Stimulated activated CD8-positive, alpha-beta memory T cell treated with anti-CD3 and anti-CD28 coated beads, Interleukin-15, amount 100 ng/mL, for 48 hours (primary cell): ENCODE measurements at regions not wholly inside any gene's neighbourhood (a gene's known extent, or its start where the extent isn't known, plus 50 kb on each side); places are given as distances from the start of the nearest gene placed in this dataset.
"Not testable (repeated sequence)": the region's sequence is repeated elsewhere in the genome, so short reads cannot be mapped to it uniquely, and the experiment has no call there.

Experiments
- DNase-seq, 2 donors: peaks; one replicate each; pipeline ENCODE4 v3.0.0-alpha.2; 2020; ENCODE audit warnings: low read depth in 2 of 2

DNA sequence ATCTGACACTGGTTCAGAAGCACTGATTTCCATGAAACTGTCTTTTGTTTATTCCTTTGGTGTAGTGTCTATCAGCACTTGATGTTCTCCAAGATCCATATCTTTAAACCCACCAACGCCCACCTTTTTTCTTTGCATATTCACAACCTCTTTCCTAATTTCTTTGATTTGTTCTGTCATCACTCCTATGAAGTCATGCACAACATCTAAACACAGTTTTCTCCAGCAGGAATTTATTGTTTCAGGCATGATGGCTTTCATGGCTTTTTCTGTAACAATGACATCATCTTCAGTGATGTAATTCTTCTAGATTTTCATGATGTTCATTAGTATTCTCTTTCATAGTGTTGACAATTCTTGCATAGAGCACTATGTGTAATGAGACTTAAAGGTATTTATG, 219.6 kb upstream of the POU1F1 start:
- no peak for DNase-seq

DNA sequence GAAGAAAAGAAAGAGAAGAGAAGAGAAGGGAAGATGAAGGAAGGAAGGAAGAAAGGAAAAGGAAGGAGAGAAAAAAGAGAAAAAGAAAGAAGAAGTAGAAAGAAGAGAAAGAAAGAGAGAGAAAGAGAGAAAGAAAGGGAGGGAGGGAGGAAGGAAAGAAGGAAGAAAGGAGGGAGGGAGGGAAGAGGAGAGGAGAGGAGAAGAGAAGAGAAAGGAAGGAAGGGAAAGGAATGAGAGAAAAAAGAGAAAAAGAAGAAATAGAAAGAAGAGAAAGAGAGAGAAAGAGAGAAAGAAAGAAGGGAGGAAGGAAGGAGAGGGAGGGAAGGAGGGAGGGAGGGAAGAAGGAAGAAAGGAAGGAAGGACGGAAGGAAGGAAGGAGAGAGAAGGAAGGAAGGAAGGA, 217.9 kb upstream of the POU1F1 start:
- no peak for DNase-seq

DNA sequence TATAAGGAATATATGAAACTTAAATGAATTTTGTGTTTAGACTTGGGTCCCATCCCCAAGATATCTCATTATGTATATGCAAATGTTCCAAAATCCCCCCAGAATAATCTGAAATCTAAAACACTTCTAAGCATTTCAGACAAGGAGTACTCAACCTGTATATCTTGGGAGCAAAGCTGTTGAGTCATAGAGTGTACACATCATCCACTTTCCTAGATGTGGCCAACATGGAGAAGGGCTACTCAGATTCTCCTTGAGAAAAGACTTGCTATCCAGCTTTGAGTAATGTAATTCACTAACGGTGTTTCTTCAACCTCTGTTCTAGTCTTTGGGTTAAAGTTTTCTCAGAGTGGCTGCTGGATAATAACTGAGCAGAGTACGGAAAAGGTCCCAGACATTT, 215.5 kb upstream of the POU1F1 start:
- DNase-seq: no peak

DNA sequence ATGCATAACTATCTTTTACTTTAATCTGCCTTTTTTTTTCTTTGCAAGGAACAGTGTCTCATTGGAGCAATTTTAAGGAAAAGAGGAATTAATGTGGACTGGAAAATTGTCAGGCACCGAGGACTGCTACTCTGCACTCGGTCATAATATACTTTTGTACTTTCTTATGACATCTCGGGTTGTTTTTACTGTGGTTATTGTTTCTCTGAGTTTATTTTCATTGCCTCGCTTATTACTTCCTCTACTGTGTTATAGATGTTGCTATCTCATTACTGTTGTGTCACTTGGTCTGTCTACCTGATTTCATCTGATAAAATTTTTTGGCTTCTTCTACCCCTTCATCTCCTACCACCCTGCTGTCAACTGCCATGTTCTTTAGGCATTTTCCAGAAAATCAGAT, 213.5 kb upstream of the POU1F1 start:
- no peak for DNase-seq

DNA sequence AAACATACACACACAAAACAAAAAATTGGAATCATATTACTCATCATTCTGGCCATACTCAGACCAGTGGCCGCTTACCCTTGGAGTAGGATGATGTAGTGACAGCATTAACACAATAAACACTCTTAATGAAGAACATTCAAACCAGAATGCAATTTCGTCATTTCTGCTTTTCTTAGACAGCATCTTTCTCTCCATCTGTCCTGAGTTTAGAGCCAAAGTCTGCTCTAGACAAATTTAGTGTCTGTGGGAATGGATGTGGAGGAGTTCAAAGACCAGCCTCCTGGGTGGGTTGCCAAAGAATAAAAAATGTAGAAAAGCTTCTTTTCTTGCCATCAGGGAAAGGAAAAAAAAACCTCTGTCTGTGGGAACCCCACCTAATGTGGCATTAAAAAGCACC, 212.4 kb upstream of the POU1F1 start:
- no peak for DNase-seq

DNA sequence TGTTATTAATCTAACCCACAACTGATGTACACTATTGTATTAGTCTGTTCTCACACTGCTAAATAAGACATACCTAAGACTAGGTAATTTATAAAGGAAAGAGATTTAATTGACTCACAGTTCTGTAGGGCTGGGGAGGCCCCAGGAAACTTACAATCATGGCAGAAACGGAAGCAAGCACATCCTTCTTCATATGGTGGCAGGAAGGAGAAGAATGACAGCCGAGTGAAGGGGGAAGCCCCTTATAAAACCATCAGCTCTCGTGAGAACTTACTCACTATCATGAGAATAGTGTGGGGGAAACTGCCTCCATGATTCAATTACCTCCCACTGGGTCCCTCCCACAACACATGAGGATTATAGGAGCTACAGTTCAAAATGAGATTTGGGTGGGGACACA, 210.3 kb upstream of the POU1F1 start:
- not testable (repeated sequence) for DNase-seq

DNA sequence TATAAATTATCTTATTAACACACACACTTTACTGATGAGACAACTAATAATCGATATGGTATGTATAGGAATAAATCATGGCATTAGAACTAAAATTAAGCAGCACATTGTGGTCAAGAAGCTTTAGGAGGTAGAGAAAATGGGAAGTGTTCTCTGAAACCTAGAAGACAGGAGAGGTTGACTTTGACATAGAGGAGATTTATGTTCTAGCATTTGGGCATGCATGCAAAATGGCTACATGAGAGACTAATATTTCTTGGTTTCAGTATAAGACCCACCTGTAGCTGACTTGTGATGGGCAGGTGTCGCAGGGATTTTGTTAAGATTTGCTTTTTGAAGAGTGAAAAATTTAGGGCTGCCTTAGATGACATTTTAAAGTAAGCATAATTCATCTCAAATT, 209.7 kb upstream of the POU1F1 start:
- no peak for DNase-seq

DNA sequence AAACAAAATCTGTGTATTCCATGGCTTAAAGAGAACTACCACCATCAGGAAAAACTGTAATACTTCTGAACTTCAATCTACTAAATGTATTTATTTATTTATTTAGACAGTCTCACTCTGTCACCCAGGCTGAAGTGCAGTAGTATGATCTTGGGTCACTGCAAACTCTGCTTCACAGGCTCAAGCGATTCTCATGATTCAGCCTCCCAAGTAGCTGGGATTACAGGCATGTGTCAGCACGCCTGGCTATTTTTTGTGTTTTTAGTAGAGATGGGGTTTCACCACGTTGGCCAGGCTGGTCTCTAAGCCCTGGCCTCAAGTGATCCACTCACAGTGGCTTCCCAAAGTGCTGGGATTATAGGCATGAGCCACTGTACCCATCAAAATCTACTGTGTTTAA, 202.3 kb upstream of the POU1F1 start:
- DNase-seq: no peak

DNA sequence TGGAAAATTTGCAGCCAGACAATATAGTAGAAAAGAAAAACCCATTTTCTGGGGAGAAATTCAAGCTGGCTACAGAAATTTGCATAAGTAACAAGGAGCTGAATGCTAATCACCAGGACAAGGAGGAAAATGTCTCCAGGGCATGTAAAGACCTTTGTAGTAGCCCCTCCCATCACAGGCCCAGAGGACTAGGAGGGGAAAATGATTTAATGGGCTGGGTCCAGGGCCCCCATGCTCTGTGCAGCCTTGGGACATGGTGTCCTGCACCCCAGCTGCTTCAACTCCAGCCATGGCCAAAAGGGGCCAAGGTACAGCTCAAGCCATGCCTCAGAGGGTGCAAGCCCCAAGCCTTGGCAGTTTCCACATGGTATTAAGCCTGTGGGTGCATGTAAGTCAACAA, 197.6 kb upstream of the POU1F1 start:
- no peak for DNase-seq

DNA sequence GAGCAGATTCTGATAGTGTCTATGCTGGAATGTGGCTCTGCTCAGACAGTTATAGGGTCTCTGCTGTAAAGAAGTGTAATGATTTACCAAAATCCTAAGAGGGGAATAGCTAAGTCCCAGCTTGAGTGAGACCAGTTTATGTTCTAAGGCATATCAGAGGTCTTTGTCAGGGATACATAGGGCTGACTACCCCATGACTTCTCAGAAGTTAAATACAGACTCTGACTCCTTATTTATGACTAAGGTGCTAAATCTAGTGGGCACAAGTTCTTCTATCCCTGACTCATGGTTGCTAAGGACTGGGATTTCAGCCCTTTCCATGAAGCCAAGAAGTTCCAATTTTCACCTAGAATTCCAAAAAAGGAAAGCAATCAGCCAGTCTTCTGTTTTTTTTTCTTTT, 192.6 kb upstream of the POU1F1 start:
- DNase-seq: no peak

DNA sequence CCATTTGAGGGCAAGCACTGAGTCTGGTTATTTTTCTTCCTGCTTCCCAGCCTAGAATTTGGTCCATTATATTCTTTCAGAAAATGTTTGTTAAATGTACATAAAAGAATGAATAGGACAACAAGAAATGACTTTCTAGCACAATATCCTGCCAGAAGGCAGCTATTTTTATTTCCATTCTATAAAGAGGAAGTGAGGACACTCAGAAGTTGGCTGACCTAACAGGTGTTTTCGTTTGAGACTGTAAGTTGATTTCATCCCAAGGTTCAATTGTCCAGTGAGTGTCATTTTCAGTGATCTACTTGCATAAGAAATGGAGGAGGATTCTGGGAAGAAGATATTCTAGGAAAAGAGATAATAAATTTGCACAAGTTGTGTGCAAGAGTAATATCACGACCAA, 191.9 kb upstream of the POU1F1 start:
- DNase-seq: no peak

DNA sequence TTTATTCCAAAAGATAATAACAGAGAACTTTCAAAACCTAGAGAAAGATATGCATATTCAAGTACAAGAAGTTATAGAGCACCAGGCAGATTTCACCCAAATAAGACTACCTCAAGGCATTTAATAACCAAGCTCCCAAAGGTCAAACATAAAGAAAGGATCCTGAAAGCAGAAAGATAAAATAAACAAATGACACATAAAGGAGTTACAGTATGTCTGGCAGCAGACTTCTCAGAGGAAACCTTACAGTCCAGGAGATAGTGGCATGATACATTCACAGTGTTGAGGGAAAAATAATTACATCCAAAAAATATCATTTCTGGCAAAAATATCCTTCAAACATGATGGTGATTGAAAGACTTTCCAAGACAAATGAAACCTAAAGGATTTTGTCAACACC, 185.8 kb upstream of the POU1F1 start:
- DNase-seq: no peak

DNA sequence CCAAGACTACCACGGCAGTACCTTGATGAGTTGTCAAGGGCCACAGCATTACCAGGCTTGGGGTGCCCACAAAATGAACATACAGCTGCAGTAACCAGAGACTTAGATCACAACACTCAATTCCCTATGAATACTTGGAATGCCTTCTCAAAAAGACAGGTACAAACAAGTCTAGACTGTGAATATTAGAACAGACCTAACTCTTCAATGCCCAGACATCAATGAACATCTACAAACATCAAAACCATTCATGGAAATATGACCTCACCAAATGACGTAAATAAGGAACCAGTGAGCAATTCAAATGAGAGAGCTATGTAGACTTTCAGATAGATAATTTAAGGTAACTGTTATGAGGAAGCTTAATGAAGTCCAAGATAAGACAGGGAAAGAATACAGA, 185.1 kb upstream of the POU1F1 start:
- DNase-seq: no peak

DNA sequence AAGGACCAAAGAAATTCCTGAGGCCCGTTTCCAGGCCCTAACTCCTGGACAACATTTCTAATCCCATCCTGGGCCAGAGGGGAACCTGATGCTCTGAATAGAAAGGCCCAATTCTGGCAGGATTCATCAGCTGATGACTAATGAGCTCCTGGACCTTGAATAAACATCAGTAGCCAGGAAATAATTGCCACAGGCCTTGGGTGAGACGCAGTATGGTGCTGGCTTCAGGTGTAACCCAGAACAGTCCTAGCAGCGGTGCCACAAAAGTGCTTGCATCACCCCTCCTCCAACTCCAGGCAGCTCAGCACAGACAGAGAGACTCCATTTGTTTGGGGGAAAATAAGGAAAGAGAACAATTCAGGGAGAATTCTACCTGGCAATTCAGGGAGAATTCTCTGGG, 184.7 kb upstream of the POU1F1 start:
- no peak for DNase-seq

DNA sequence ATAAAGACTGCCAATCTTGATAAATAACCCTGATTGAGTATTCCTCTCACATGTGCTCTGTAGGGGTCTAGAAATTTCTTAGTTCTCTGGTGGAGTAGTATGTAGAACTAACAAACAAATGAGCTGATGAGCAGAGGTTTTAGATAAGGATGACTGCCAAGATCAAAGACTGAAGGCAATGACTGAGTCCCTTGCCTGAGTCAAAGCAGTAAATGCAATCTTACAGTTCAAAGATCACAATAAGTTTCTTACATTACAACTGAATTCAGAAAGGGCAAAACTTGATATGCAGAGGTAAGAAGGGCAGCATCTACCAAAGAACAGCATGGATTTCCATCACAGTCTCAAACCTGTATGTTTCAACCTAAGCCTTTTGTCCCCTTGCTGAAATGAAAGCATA, 172.2 kb upstream of the POU1F1 start:
- DNase-seq: no peak

DNA sequence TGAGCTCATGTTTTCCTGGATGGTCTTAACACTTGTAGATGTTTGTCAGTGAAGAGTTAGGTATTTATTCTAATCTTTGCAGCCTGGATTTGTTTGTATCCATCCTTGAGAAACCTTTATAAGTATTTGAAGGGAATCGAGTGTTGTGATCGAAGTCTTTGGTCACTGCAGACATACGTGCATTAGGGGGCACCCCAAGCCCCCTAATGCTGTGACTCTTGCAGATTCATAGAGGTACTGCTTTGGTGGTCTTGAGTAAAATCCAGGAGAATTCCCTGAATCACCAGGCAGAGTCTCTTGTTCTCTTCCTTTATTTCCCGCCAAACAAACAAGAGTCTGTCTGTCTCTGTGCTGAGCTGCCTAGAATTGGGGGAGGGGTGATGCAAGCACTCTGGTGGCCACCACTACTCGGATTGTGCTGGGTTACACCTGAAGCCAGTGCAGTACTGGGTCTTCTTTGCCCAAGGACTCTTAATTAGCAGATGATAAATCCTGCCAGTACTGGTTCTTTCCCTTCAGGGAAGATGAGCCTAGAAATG, 170.5 kb upstream of the POU1F1 start:
- no peak for DNase-seq

DNA sequence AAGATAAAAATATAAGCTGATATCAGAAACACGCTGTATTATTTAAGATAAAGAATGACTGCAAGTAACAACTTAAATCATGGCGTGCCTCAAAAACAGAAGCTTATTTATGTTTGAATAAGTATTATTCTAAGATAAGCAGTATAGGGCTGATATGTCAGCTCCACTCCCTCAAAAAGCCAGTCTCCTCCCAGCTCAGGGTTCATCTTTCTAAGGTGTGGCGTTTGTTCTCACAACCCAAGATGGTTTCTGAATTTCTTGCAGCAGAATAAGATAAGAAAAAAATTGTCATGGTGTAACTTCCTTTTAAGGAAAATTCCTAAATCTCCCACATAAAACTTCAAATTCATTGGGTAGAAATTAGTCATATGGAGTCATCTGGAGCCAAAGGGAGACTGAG, 166.1 kb upstream of the POU1F1 start:
- no peak for DNase-seq

DNA sequence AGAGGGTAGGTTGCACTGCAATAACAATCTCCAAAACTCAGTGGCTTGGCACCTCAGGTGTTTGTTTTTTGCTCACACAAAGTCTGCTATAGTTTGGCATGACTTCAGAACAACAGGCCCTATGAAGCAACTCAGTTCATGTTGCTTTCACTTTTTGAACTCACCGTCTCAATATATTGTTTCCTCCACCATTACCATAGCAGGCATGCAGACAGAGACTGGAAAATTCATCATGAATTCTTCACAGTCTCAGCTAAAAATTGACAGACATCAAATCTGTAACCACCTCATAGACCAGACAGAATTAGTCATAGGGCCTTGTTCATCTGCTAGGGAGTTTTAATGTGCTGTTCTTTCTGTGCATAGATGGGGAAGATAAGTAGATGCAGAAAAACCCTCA, 161.4 kb upstream of the POU1F1 start:
- no peak for DNase-seq

DNA sequence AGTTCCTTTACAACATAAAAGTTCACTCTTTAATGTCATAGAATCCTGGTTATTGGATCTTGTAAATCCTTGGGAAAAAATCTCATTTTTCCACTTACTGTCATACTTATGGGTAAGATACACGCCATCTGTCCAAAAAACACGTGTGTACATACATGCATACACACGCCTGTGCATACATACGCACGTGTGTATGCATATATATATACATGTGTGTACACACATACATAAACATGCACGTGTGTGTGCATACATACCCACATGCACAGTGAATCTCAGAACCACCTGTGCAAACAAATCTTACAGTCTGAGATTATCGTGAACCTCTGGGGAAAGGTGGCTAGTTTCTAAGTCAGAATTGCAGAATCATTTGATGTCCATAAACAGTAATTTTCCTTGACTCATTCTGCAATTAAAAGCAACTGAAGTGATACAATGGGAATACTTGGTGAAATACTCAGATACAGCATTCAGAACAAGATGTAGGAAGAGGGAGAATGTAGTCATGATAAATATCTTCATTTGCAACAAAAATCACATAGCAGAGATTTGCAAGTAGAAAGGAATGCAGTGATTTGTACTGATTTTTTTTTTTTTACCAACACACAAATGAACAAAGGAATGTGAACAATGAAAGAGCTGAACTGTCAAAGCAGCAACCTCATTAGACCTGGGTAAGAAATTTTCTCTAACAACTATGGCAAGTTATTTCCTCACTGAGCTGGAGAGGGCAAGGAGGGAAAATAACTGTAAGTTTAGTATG, 160.6 kb upstream of the POU1F1 start:
- no peak for DNase-seq

DNA sequence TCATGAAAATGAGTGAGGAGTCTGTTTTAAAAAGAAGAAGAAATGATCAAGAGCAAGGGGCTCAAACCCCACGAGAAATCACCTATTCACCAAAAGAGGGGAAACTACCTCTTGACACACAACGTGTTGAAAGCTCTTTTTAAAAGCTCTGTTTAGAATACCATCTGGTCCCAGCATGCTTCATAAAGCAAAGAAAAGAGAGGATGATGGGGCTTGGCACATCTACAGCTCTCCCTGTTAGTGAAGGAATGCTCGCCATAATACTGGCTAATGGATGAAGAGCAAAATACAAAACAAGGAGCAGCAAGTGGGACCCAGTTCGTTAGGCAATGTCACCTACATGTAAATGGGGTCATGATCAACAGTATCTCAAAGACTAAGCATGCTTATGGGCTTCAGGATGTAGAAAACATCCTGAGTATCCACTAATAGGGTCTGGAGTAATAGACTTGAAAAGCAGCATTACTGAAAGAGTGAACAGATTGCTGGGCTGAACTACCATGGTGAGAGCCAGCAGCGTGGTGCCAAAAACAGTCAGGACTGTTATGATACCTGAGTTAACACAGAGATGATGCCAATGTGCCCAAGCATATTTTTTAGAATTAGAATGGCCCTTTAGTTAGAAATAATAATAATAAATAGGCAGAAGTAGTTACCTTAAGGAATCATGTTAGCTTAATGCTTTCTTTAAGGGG, 159.7 kb upstream of the POU1F1 start:
- no peak for DNase-seq

DNA sequence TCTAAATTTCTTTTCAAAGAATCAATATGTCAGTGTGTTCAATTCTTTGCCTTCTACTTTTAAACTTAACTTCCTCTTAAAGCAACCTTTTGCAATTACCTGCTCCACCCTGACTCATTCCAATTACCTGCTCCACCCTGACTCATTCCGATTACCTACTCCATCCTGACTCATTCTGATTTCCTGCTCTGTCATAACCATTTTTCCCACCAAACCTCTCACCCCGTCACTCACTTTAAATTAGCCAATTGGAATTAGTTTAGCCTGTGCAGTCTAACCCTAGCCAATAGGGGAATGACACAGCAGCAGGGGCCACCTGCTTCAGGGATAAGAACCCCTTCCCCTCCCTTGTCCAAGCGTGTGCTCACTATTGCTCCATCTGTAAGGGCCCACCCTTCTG, 157.1 kb upstream of the POU1F1 start:
- not testable (repeated sequence) for DNase-seq

DNA sequence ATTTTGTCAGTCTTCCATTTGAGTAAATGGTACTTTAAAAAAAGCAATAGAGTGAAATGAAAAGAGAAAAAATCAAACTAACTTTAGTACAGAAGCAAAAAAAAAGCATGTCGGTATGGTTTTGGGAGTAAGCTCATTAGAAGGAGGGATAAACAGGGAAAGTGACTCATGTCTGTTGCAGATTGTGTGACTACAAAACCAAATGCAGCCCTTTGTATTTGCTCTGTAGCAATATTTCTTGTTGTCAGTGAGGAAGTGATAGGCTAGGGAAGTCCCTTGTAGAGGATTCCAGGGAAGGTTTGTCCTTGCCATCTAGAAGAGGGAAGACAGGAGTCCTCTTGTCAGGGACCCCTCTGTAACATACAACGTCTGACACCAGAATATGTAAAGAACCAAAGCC, 150.5 kb upstream of the POU1F1 start:
- no peak for DNase-seq

DNA sequence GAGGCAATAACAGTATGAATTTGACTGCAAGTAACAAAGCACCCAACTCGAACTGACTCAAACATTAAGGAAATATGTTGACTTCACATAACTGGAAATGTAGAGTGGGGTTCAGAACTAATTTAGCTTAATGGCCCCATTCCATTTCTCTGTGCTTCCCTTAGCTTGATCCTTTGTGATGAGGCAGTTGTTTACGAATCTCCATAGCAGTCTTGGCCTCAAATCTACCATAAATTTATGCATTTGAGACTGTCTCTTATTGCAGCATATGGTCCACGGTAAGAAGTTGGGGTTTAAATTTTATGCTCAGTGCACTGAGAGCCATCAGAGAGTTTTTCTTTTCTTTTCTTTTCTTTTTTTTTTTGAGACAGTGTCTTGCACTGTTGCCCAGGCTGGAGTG, 148.7 kb upstream of the POU1F1 start:
- DNase-seq: no peak

DNA sequence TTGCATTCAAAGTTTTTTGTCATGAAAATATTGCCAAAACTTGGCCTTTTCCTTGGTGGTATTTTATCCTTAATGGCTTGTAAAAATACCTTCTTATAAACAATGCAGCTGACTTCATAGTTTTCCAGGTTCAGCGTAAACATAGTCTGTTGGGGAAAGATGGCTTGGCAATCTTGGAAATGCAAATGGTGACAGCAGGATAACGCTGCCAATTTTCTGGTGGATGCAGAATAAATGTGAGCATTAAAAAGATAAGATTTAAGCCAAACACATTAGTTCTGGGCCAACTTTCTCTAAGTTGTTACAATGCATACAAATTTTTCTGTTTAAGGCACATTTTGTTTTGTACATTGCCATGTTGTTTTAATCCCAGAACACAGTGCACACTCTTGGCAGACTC, 147.0 kb upstream of the POU1F1 start:
- no peak for DNase-seq
